Gastroesophageal sphincter (tissue), 3 donors: ENCODE measurements at regions not wholly inside any gene's neighbourhood (a gene's known extent, or its start where the extent isn't known, plus 50 kb on each side); places are given as distances from the start of the nearest gene placed in this dataset.

Source experiments
- EP300 ChIP-seq: sonication (generic); formaldehyde crosslinking; IDR thresholded peaks from one replicate; pipeline ENCODE4 v1.6.1; 2017; ENCODE audit warnings: antibody characterized with exemption, mild to moderate bottlenecking
- POLR2A ChIP-seq, 2 donors: fragments of 450-650 bp; IDR thresholded peaks; one replicate each; pipeline ENCODE4 v1.6.1; 2017; ENCODE audit warnings: antibody characterized with exemption in 2 of 2, mild to moderate bottlenecking in 2 of 2, moderate library complexity in 1 of 2
- POLR2AphosphoS5 ChIP-seq: sonication (generic); formaldehyde crosslinking; IDR thresholded peaks from one replicate; pipeline ENCODE4 v1.6.1; 2017; ENCODE audit warnings: antibody characterized with exemption
- TF ChIP-seq, protein P1 (sequence below), 4 experiments: fragments of 200-600 bp in 2 of 4; fragments of 450-650 bp in 2 of 4; sonication (generic) in 1 of 4; IDR thresholded peaks; one replicate each; pipeline ENCODE4 v1.5.1; 2017 to 2019; ENCODE audit warnings: antibody characterized with exemption in 4 of 4, mild to moderate bottlenecking in 2 of 4, moderate library complexity in 2 of 4

DNA sequence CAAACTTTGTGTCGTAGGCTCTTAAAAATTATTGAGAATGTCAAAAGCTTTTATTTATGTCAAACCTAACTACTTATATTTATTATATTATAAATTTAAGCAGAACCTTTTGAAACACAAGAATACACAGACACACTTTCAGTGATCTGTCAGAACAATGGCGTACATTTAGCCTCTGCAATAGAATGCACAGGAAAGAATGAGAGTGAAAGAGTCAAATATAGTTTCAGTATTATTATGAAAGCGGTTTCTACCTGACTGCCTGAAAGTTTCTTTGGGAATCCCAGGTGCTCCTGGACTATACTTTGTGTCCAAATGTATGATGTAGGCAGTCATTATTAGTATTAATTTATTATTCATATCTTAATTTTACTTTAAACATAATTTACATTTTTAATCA is 872.0 kb upstream of the AGA start:
- TF ChIP-seq, protein P1, sequence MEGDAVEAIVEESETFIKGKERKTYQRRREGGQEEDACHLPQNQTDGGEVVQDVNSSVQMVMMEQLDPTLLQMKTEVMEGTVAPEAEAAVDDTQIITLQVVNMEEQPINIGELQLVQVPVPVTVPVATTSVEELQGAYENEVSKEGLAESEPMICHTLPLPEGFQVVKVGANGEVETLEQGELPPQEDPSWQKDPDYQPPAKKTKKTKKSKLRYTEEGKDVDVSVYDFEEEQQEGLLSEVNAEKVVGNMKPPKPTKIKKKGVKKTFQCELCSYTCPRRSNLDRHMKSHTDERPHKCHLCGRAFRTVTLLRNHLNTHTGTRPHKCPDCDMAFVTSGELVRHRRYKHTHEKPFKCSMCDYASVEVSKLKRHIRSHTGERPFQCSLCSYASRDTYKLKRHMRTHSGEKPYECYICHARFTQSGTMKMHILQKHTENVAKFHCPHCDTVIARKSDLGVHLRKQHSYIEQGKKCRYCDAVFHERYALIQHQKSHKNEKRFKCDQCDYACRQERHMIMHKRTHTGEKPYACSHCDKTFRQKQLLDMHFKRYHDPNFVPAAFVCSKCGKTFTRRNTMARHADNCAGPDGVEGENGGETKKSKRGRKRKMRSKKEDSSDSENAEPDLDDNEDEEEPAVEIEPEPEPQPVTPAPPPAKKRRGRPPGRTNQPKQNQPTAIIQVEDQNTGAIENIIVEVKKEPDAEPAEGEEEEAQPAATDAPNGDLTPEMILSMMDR (IDR thresholded peaks at IDR 0.05) = no peak
- no peak for TF ChIP-seq POLR2AphosphoS5
- TF ChIP-seq POLR2A (IDR thresholded peaks at IDR 0.05) = no peak
- TF ChIP-seq EP300 = no peak
